ENCODE measurements at regions not wholly inside any gene's neighbourhood (a gene's known extent, or its start where the extent isn't known, plus 50 kb on each side); places are given as distances from the start of the nearest gene placed in this dataset.

DNA sequence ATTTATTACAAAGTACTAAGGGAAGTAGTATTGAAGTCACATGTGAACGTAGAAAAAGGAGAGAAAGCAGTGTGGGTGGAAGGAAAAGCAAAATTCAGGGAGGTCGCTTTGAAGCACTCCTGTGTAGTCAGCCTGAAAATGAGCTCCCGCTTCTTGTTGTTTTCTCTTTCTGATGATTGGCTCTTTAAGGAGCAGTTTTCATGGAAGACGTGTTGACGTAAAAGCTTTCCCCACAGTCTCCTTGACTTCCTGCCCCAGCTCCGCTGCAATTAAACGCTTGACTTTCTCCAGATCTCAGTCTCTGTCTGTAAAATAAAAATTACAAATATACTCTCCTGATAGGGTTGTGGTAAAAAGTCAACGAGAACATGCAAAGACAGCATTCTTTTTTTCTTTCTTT lies 661.5 kb upstream of the ZP4 start:
- peak; percentile 14 for DNase-seq

DNA sequence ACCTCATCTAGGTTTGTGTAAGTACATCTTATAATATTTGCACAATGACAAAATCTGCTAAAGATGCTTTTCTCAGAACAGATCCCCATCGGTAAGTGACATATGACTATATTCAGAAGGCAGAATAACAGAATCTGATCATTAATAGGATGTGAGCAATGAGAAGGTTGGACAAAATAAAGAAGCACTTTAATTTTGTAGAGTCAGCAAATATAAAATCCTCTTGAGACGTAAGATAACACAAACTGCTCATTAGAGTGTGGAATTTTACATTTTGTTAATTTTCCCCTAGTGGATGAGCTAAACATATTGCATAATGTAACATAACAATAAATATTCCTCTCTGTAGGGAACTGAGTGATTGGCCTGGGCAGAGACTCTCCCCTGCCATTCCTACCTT lies 658.4 kb upstream of the ZP4 start:
- DNase-seq: no peak

DNA sequence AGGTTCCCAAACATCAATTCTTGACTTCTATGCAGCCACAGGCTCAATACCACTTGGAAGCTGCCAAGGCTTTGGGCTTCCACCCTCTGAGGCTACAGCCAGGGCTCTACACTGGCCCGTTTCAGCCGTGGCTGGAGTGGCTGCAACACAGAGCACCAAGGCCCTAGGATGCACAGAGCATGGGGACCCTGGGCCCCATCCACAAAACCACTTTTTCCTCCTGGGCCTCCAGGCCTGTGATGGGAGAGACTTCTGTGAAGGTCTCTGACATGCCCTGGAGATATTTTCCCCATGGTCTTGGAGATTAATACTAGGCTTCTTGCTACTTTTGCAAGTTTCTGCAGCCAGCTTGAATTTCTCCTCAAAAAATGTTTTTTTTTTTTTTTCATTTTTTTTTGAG lies 655.4 kb upstream of the ZP4 start:
- DNase-seq: no peak

DNA sequence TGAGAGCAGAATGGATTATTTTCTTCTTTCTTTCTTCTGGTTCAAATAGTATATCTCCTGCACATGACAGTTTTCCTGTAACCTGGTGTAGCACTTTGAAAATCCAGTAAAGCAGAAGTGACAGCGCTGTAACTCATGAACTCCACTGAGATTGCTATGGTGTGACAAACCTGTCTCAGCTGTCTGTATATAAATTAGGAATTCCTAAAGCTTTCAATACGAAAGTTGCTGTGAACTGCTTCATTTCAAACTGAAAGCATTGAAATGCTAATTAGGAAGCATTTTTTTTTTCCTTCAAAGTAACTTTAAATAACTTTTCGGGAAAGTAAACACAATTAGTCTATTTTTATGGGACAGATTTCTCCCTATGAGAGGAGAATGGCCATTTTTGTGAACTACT lies 646.9 kb upstream of the ZP4 start:
- no peak for DNase-seq

DNA sequence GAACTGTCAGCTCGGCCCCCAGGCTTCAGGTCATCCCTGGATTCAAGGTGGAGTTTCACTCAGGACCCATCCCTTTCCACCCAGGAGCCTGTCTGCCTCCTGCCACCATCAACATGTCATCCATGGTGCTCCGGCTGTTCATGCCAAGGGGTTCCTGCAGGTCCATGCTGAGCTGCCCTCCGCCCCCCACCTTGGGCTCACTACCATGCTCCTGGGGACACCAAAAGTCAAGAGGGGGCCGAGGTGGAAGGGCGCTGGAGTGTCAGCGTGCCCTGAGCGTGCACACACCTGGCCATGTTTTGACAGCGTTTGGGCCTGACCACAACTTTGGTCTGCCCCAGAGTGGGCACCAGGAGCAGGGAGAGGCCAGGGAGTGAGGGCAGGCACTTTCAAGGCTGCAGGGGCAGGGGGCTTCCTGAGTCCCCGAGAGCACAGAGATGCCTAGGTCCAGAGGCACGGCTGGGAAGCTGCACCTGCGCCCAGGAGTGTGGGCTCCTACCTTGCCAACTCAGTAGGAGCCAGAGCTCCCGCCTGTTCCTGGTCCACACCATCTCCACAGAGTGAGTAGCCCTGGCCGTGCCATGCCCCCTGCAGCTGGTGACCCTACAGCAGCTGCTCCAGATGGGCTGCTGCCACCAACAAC lies 639.6 kb upstream of the ZP4 start:
- no peak for DNase-seq

DNA sequence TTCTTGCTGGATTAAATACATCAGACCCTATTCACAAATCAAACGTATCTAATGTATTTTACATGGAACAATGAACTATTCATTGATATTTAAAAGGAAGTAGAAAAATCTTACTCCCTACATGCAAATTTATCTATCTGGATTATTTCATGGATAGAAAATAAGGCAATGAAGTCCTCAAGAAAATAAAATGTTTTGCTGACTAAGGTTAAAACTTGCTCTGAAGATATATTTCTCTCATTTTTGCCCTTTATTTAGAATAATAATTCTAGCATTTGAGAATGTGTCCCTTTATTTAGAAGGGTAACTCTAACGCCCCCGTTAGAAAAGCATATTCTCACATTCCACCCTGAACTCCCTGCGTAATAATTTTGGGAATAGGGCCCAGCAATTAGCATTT lies 627.0 kb upstream of the ZP4 start:
- DNase-seq: no peak

DNA sequence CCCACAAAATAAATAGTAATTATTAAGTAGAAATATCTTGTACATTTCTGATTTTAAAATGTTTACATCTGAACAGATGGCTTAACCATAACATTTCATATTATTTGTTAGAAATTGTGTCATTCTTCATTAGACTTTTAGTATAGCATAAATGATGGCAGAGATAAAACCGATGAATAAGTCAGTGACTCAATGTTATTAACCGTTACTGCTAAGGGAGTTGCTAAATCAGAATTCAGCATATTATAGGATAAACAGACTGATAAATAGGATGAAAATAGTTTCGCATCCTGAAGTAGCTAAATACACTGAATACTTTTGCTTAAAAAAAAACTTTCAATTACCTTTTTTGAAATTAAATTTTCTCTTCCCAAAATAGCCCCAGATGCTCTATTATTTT lies 610.6 kb upstream of the ZP4 start:
- no peak for DNase-seq

DNA sequence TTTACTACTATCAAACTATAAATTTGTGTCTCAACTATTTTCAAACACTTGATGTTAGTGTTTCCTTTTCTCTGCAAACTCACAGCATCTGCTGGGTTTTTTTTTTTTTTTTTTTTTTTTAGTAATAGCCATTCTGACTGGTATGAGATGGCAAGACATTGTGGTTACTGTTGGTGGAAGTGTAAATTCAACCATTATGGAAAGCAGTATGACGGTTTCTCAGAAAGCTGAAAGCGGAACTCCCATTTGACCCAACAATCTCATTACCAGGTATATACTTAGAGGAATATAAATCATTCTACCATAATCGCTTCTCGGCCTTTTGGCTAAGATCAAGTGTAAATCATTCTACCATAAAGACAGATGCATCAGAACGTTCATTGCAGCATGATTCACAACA lies 608.3 kb upstream of the ZP4 start:
- no peak for DNase-seq

DNA sequence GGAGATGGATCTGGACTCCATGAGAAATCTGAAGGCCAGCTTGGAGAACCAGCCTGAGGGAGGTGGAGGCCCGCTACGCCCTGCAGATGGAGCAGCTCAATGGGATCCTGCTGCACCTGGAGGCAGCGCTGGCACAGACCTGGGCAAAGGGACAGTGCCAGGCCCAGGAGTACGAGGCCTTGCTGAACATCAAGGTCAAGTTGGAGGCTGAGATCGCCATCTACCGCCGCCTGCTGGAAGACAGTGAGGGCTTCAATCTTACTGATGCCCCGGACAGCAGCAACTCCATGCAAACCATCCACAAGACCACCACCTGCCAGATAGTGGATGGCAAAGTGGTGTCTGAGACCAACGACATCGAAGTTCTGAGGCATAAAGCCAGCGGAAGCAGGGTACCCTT lies 601.5 kb upstream of the ZP4 start:
- no peak for DNase-seq

DNA sequence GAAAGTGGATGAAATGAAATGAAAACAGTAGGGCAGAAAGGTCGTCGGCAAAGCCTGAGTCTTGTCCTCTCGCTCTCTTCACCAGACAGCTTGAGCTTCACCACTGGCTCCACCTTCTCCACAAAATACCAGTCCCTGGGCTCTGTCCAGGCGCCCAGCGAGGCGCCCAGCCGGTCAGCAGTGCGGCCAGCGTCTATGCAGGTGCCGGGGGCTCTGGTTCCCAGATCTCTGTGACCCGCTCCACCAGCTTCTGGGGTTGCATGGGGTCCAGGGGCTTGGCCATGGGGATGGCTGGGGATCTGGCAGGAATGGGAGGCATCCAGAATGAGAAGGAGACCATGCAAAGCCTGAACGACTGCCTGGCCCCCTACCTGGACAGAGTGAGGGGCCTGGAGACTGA lies 600.5 kb upstream of the ZP4 start:
- DNase-seq: no peak

DNA sequence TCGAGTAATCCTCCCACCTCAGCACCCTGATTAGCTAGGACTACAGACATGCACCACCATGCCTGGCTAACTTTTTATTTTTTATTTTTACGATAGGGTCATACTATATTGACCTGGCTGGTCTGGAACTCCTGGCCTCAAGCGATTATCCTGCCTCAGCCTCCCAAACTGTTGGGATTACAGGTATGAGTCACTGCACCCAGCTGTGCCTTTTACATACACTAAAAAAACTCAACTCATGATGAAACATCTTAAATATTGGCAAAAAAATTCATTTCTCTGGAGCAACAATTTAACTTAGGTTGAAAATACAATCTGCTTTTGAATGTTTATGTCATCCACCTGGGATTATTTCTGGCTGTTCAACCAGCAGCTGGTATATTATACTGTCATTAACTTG lies 598.3 kb upstream of the ZP4 start:
- no peak for DNase-seq

DNA sequence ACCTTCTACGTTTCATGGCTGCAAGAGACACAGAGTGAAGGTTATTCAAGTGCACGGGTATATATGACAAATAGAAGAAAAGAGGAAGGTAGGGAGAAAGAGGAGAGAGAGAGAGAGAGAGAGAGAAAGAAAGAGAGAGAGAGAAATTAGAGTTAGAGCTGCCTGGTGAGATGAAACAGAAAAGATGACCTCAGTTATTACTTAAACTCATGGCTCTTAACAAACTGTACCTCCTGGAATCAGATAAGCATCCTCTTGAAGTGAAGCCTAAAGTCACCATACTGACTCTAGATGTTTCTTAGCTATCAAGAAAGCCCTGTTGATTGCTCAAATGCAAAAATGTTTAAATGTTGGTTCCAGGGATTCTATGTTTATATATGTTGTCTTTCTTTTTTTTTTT lies 597.7 kb upstream of the ZP4 start:
- DNase-seq: no peak

DNA sequence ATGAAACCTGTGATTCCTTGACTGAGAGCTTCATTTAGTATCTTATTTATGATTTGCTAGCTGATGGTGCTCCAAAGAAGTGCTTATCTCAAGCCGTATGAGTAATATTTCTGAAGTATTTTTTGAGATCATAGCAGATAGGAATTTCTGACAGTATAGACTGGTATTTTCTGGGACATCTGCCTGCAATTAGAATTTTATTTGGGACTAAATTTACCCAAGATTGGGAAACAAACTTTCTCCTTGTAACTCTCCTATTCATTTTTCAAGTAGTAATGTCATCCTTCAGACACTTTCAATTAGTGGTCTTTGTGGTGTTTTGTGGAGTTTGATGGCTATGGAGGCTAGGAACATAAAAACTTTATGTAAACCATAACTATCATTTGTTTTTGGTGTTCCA lies 597.2 kb upstream of the ZP4 start:
- no peak for DNase-seq

DNA sequence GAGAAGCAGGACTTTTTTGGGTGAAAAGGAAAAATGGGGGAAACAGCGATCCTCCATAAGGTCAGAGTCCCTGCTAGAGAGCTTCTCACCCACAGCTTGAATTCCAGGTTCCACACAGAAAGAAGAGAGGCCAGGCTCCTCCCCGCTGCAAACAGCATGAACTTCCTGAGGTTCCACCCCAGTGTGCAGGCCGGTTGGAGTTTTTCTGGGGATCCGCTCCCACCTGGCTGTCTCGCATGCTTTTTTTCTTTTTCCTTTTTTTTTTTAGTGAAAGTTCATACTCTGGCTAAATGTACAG lies 595.1 kb upstream of the ZP4 start:
- DNase-seq: no peak

DNA sequence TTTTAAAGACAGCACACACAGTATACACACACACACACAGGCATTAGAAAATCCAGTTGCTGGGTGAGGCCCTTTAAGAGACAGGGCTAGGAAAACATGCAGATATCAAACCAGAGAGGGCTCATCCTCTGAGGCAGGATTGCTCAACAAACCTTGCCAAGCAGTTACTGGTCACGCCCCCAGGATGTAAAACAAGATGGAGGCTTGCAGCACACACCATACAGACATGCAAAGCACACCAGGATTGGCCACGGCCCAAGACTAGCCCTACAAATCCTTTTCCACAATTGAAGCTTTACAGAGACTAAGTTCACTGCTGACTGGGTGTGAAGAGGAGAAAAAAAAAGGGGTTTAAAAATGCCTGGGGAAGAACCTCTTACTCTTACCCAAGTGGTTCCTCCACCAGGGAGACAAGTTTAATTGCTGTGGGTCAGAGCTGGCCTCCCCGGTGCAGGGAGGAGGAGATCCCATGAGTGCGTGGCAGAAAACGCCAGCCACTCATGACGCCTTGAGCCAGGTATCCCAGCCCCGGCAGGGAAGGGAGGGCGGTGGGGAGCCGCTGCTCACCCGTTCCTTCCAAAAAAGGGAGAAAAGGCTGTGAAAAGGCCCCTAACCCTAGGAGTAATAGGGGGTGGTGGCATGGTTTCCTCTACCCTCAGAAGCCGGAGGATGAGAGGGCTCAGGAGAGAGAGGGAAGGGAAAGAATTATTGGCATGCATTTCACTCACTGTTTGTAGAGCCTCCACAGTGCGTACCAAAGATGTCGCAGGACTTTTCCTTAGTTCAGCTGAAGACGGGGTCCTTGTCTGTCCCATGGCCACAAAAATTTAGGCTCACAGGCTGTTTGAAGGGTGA lies 594.6 kb upstream of the ZP4 start:
- no peak for DNase-seq

DNA sequence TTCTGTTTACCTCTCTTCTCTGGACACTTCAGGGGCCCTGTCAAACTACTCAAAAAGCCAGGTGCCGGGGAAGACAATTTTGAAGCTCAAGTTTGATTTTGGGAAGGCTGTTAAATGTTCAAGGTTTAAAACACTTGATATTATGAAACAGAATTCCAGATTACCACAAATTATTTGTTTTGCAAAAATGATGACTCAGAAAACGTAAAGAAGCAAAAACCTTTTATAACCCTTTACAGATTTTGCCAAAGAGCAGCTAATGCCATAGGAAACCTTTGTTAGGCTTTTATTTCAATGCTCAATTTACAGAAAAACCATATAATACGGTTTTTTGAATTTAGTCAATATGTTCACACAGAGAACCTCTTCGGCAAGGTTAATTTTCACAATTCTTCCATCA lies 593.4 kb upstream of the ZP4 start:
- DNase-seq: no peak

DNA sequence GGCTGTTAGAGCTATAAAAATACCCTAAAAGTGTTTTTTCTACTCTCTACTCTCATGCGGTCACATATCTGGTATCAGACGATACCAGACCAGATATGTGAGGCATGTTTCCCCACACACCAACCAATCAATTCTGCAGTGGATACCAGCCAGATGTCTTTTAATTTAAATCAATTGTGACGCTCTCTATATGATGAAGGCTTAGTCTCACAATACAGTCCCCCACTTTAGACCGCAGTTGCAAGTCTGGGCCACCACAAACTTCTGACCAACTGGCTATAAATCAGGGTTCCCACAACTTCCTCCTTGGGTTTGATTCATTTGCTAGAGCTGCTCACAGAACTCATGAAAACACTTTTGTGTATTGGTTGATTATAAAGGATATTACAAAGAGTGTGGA lies 586.1 kb upstream of the ZP4 start:
- DNase-seq: no peak

DNA sequence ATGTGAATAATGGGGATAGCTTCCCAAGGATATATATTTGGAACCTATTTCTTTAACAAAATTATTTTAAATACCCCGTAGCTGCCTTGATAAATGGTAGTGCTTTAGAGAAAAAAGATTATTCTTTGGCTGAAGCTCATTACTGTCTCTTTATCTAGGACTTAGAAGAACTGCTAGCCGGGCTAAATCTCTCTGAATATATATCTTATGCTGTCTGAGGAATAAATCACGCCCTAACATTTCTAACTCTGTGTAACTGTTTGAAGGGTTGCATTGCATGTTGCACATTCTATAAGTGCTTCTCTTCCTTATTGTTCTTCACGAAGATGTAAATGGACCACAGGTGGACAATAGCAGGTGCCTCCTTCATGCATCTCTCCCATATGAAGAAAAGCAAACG lies 585.0 kb upstream of the ZP4 start:
- DNase-seq: no peak

DNA sequence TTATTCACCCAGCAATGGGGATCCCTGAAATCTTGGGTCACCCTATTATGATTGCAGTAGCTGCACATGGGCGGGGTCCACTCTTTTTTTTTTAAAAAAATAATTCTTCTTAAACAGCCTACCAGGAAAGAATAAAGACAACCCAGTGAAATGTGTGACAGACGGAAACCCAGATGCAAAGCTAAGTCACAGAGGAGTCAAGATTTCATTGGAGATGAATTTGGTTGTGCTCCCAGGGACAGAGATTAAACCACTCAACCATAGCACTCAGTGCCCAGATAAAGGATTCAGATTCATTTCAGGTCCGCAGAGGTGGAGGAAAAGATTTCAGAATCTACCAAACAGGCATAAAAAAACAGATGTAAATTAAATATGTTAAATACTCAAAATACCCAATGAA lies 583.5 kb upstream of the ZP4 start:
- no peak for DNase-seq

DNA sequence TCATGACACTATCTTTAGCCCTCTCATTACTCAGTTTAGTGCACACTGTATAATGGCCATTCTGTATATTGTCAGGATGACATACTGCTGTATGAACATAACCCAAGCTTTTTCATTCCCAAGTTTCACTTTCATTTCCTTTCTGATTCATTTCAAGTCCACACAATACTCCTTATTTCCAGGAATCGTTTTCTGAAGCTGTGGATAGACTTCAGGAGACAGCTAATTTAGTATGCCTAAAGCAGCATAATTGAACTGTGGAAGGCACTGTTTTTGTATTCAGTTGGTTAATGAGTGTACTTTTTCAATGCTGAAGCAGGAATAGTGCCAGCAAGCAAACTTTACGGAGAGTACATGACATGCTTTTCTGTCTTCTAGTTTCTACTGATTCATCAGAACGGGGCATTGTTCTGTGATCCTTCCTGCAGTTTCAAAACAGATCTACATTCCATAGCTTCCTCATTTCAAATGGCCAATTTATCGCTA lies 578.5 kb upstream of the ZP4 start:
- DNase-seq: no peak

DNA sequence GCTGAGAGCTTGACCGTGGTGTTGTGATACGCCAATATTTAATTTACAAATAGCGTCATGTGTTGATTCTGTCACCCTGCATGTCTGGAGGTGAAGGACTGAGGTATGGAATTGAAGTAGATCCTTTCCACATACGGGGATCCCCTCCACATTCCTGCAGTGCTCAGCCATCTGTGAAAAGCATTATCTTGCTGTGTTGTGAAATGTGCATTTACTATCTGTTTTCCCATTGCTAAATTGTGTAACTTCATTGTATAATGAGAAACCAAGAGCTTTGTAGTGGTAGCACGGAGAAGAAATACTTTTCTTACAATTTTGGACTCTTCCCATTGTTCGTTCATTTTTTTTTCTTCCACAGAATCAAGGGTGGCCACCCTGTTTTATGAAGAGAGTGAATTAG lies 577.3 kb upstream of the ZP4 start:
- DNase-seq: no peak

DNA sequence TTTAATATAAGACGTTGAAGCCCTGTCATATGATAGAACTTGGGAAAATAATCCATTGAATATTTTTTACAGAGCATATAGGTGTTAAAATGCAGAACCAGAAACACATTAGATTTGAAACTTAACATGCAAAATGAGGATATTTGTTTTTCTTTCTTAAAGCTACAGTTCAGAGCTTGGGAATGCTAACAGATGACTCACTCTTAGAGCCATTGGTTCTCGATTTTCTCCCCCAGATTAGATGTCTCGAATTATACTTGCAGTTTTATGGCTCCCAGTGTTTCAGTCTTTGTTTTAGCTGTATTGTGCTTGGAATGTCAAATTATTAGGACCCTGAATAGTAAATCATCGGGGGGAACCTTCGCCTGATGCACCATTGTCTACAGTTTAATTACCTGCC lies 575.7 kb upstream of the ZP4 start:
- no peak for DNase-seq

DNA sequence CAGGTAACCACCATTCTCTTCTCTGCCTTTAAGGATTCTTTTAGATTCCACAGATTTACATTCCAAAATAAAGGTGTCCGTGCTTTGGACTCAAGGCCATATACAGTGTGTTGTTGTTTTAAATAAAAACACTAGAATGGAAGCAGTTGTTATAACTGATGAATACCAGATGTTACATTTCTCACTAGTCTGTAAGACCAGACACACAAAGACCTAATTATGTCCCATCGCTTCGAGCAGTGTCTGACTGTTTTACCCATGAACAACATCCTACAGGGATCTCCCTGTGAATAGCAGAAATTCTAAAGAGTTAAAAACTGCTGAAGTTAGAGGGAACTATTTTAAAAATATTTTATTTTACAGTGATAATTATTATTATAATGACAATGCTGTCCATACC lies 574.7 kb upstream of the ZP4 start:
- no peak for DNase-seq

DNA sequence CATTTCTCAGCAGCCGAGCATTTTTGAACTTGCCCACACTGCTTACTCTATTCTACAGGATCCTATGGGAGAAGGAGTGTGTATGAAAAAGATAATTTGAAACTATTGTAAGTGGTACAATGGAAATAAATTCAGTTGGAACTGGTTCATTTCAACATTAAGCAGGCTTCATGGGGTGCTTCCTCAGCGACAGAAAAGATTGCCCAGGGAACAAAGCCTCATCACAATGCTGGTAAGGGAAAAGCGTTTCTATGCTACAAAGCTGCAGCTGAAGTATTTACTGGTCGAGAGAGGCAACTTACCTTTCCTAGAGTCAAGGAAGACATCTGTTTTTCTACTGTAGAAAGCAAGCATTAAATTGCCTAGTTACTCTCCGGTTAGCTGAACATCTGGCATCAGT lies 568.2 kb upstream of the ZP4 start:
- no peak for DNase-seq

Measured in renal pelvis (tissue), 1 donor.